Body of pancreas (tissue), 4 donors: ENCODE measurements at regions not wholly inside any gene's neighbourhood (a gene's known extent, or its start where the extent isn't known, plus 50 kb on each side); places are given as distances from the start of the nearest gene placed in this dataset.

Source experiments
- ATAC-seq: fragments of 150-250 bp; one replicate; pipeline ENCODE4 v1.9.1; 2016
- DNase-seq, 4 donors: peaks; one replicate each; pipeline ENCODE4 v3.0.0-alpha.2; 2019
- H3K27ac ChIP-seq, 4 donors: fragments of 200-600 bp; sonication (generic); 1 replicate in 3 of 4; 2 replicates in 1 of 4; pipeline versions ENCODE4 v1.5.1 to v1.6.1; 2016 to 2019; ENCODE audit warnings: mild to moderate bottlenecking in 1 of 4, mixed read lengths in 1 of 4, moderate library complexity in 1 of 4
- H3K27me3 ChIP-seq, 2 donors: fragments of 200-600 bp; sonication (generic); one replicate each; pipeline ENCODE4 v1.6.0; 2016; ENCODE audit warnings: mild to moderate bottlenecking in 1 of 2
- H3K36me3 ChIP-seq, 2 donors: fragments of 200-600 bp; sonication (generic); replicated peaks in 1 of 2; 2 replicates each; pipeline ENCODE4 v1.5.1; 2016; ENCODE audit warnings: low read depth in 2 of 2; ENCODE audit not compliant: insufficient read depth in 1 of 2
- H3K4me1 ChIP-seq: fragments of 200-600 bp; sonication (generic); one replicate; pipeline ENCODE4 v1.6.0; 2016
- H3K4me3 ChIP-seq, 2 donors: fragments of 200-600 bp; sonication (generic); 1 replicate in 1 of 2; 2 replicates in 1 of 2; pipeline ENCODE4 v1.5.1; 2016 to 2019
- H3K9me3 ChIP-seq, 3 donors: fragments of 200-600 bp; sonication (generic); 1 replicate in 2 of 3; 2 replicates in 1 of 3; pipeline ENCODE4 v1.5.1; 2016
- CTCF ChIP-seq, 7 experiments: fragments of 450-650 bp in 4 of 7; fragments of 200-600 bp in 3 of 7; sonication (generic) in 3 of 7; IDR thresholded peaks; one replicate each; pipeline ENCODE4 v1.5.1; 2016 to 2019; ENCODE audit warnings: antibody characterized with exemption in 7 of 7
- POLR2A ChIP-seq, 3 donors: fragments of 450-650 bp; IDR thresholded peaks; one replicate each; pipeline ENCODE4 v1.6.1; 2016; ENCODE audit warnings: antibody characterized with exemption in 3 of 3, mild to moderate bottlenecking in 2 of 3
- WGBS, 2 donors: methylation state at CpG; one replicate each; pipeline ENCODE4 v1.1.5; 2017; 5-methylcytosine and 5-hydroxymethylcytosine counted together
- intact Hi-C: fragments of 100-400 bp; cut with DNase I; formaldehyde crosslinking; loops from one replicate; pipeline ENCODE4 v1.15.1; 2023

- 70 to 78% methylated on average over 4 of the region's 4 CpGs for WGBS, 2 donors
- intact Hi-C loops: no loop called here
- TF ChIP-seq CTCF (IDR thresholded peaks at IDR 0.05) (no peak), POLR2A (IDR thresholded peaks at IDR 0.05) (no peak)
- H3K9me3 ChIP-seq: no peaks in the 10 kb centered on the region
- H3K27me3 ChIP-seq: no peaks in the 10 kb centered on the region
- H3K4me1 ChIP-seq: peaks cover 18% of the 10 kb centered on the region
- H3K36me3 ChIP-seq: no peaks in the 10 kb centered on the region
- ATAC-seq: no peak
- H3K4me3 ChIP-seq: no peak overlapping the region
- no peak overlapping the region for H3K27ac ChIP-seq
- no peak for DNase-seq
Observed at GRCh38 chr10:88038268-88038667, 174.8 kb downstream of the PTEN start.

DNA sequence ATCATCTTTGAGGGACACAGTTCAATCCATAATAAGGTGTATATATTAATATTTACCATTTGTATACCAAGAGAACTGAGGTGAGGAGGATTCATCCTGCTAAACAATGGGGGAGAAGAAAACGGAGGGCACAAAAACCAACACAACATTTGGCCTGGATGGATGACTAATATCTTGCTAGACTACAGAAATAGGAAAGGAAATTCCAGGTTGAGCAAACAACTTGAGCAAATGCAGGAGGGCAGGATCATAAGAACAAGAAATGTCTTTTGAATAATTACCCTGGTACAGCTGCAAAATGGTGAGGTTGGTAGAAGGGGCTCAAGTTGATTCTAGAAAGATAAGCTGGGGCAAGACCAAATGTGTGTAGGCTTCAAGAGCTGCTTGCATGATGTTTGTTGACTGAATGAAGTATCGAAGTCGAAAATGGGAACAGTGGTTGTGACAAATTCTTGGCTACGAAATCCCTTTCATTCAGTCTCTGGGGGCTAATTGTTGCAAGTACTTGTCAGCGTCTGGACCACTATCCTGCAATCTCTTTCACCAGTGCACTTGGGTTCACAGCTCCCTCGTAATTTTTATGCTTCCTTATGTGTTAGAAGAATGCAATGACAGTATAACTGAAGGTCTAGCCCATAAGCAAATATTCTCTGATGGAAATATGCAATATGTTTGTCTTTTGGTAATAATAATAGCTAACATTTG is 176.2 kb downstream of the PTEN start:
- Histone ChIP-seq H3K36me3 (no peaks in the 10 kb centered on the region), H3K27ac (no peak overlapping the region), H3K9me3 (no peaks in the 10 kb centered on the region), H3K4me3 (no peak overlapping the region), H3K27me3 (no peaks in the 10 kb centered on the region), H3K4me1 (peaks cover 20% of the 10 kb centered on the region)
- no peak for ATAC-seq
- DNase-seq: no peak
- intact Hi-C loops: no loop called here
- WGBS, 2 donors: 88% methylated on average over 6 of the region's 6 CpGs
- TF ChIP-seq POLR2A (IDR thresholded peaks at IDR 0.05): no peak
- TF ChIP-seq CTCF (IDR thresholded peaks at IDR 0.05): no peak

DNA sequence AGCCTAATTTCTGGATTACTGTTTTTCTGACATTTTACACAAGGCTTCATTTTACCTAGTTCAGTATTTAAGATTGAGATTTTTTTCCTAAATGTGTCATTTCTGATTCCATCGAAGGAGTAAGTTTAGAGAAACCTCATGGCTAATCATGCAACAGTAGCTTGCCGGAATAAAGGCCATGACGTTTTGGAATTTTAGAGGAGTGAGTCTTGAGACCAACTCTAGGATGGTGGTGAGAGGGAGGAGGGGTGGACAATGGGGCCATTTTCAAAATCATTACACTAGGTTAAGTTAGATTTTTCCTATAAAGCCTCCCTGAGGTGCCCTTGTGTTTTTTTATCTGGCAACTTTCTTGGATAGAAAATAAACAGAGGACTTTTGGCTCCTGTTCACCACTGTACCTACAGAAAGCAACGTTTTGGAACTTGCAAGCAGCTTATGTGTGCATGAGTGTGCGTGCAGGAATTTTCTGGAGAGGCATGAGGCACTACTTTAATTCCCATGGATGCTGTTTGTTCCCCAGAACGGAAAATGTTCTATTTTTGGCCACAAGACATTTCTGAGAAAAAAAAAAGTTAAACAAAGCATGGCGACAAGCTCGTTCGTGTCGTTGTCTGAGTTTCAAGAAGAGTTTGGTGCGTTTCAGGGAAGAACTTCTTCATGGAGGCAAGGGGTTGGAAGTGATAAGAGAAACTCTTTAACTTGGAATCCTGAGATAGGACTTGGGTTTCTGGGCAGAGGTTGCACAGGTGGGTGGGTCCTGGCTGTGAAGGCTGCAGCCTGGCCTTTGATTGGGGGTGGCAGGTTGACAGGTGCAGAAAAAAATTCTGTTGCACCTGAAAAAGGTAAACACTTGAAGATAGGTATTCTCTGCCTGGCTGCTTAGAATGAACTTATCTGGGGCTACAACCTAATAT is 178.1 kb downstream of the PTEN start:
- TF ChIP-seq CTCF (IDR thresholded peaks at IDR 0.05) (no peak), POLR2A (IDR thresholded peaks at IDR 0.05) (no peak)
- WGBS, 2 donors: 44 to 45% methylated on average over 11 of the region's 11 CpGs
- Histone ChIP-seq H3K4me1 (peaks cover 20% of the 10 kb centered on the region), H3K27ac (peak overlapping the region in 3 of 4 donors; percentile 47 to 75 (median 66)), H3K4me3 (no peak overlapping the region), H3K27me3 (no peaks in the 10 kb centered on the region), H3K9me3 (no peaks in the 10 kb centered on the region), H3K36me3 (no peaks in the 10 kb centered on the region)
- DNase-seq: no peak
- intact Hi-C loops: no loop called here
- ATAC-seq: peak; percentile 9

- TF ChIP-seq CTCF (IDR thresholded peaks at IDR 0.05): no peak
- TF ChIP-seq POLR2A (IDR thresholded peaks at IDR 0.05): peak in 1 of 3 donors; percentile 12
- Histone ChIP-seq H3K4me3 (no peak overlapping the region), H3K9me3 (no peaks in the 10 kb centered on the region), H3K27ac (peak overlapping the region; percentile 8 to 75 (median 56)), H3K4me1 (peaks cover 20% of the 10 kb centered on the region), H3K27me3 (no peaks in the 10 kb centered on the region), H3K36me3 (no peaks in the 10 kb centered on the region)
- intact Hi-C loops: no loop called here
- DNase-seq (peak; percentile 49 to 67 (median 60)), ATAC-seq (peak; percentile 74)
- WGBS, 2 donors: 58 to 65% methylated on average over 15 to 19 of the region's 19 CpGs
Observed at GRCh38 chr10:88042160-88043100, 179.0 kb downstream of the PTEN start.
